Stimulated activated CD8-positive, alpha-beta memory T cell treated with anti-CD3 and anti-CD28 coated beads, Interleukin-7, amount 100 ng/mL, for 24 hours (primary cell): ENCODE measurements at regions not wholly inside any gene's neighbourhood (a gene's known extent, or its start where the extent isn't known, plus 50 kb on each side); places are given as distances from the start of the nearest gene placed in this dataset.

Source experiments
- DNase-seq: peaks from one replicate; pipeline ENCODE4 v3.0.0-alpha.2; 2020; ENCODE audit warnings: low read depth

- no peak for DNase-seq
Measured at GRCh38 chr6:111987295-111987694, 66.6 kb upstream of the CCN6 start.

DNA sequence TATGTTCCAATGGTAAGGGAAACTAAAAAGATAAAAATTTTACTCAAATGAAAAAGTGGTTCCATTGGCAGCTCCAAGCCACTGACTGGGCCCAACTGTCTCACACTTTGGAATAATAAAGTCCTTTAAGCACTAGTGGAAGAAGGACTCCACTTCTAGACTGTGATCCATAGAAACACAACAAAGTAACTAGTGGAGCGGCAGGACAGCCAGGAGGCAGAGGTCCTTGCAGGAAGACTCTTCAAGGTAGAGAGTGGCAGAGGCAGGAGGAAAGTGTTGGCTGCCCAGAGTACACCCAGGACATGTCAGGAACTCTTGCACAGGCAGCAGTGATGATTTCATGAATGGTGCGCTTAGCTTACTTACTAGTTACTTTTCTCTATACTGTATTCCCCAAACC is 65.0 kb upstream of the CCN6 start:
- DNase-seq = no peak

- DNase-seq = no peak
Measured at GRCh38 chr6:111989743-111990142, 64.2 kb upstream of the CCN6 start.

DNA sequence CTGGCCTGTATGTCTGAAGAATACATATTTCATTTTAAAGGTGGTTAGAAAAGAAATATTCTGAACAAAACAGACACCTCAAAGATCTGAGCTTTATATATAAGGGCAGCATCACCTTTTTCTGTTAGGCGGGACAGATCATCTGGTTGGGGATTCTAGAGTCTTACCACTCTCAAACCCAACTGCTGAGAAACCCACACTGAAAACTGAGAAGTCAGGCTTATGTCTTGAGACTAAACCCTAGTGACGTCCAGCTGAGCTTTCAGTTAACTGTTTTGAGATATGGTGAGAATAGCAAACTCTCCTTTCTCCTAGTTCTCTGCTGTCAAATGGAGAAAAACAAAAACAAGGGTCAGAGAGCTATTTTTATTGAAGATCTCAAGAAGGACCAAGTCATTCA is 63.7 kb upstream of the CCN6 start:
- DNase-seq = no peak

GRCh38 chr6:111992851-111993250 is 61.1 kb upstream of the CCN6 start:
- DNase-seq = no peak

- DNase-seq = no peak
Measured at GRCh38 chr6:111993342-111993741, 60.6 kb upstream of the CCN6 start.

DNA sequence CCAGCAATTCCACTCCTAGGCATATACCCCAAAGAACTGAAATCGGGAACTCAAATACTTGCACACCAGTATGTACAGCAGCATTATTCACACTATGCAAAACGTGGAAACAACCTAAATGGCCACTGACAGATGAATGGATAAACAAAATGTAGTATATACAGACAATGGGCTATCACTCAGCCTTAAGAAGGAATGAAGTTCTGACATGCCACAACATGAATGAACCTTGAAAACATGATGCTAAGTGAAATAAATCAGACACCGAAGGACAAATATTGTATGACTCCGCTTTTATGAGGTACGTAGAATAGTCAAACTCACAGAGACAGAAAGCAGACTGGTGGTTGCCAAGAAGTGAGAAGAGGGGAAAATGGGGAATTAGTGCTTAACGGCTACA is 59.1 kb upstream of the CCN6 start:
- DNase-seq = no peak

GRCh38 chr6:111995404-111995803 is 58.5 kb upstream of the CCN6 start:
- no peak for DNase-seq

DNA sequence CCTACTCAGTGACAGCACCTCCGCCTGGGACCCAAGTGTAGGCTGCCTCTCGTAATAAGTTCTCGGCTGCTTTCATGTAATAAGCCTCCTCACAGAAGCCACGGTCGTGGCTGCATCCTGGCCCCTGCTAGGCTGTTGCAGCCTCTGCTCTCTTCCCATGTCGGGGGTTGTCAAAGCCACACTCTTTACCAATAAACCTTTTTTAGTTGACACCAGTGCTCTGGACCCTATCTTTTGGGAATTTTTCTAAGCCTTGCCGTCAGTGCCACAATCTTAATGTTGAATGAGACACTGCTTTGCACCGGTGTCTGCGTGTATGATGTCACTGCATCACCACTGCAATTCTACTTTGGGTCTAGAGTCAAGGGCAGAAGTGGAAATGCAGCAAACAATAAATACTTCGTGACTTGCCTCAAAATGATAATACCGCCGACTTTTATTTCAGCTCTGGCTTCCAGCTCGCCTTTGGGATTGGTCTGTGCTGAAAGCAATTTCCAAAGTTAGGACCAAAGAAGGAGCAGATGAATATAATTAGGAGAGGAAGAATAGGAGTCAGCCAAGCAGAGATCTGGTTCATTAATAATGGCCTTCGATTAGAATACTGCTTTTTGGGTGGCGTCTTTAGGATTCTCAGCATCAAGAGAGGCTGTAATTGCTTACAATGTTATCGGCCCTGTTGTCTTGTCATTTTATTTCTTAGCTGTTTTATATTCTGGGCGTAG is 57.6 kb upstream of the CCN6 start:
- no peak for DNase-seq

DNA sequence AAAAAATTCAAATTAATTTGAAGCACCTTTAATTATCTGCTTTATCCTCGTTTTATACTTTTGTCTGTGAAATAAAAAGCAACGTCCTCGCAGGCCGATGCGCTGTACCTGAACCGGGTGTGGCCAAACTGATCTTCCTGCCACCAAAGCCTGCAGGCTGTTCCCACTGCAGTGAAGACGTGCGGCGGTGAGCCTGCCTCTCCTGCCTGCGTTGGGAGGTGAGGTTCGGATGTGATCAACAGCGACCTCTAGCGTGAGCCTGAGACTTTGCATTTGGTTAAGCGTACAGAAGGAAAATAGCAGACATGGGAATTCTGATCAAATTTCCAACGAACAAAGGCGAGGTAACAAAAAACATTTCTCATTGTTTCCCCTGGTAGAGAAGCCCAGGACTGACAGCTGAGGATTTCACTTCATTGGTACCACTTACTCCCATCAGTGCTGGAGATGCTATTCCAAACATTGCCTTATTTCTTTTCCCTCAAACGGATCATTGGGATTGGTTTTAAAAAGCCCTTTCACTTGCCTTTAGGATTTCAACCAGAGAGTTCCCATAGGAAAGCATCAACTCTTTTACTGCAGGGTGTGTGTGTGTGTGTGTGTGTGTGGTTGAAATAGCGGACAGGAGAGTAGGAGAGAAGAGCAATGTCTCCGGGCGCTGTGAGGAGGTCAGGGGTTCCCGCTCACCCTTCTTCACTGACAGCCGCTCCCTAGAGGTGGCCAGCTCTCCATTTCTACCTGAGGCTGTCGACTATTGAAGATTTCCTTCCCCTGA is 56.6 kb upstream of the CCN6 start:
- DNase-seq = peak; percentile 43

DNA sequence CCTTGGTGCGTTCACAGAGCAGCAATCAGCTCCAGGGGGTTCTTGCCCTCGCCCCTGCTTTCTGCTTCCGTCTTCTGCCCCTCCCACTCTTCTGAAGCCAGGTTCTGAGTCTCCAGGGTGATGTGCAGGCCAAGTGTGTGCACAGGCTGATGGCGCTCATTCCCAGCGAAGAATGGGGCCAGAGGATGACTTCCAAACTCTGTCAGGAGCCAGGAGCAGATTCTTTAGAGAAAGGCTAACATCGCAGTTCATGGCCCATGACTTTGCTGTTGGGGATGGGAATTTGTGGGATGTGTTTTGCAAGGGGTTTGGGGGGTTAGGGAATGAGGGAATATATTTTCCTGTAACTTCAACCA is 56.1 kb upstream of the CCN6 start:
- DNase-seq = no peak

DNA sequence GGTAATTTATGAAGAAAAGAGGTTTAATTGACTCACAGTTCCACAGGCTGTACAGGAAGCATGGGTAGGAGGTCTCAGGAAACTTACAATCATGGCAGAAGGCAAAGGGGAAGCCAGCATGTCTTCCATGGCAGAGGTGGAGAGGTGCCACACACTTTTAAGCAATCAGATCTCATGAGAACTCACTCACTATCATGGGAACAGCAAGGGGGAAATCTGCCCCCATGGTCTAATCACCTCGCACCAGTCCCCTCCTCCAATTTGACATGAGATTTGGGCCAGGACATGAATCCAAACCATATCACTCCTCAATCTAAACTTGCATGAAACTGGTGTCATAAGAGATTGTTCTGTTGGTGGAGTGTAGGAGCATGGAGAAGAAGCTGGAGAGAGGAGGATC is 51.6 kb upstream of the CCN6 start:
- DNase-seq = no peak
